ENCODE measurements at regions not wholly inside any gene's neighbourhood (a gene's known extent, or its start where the extent isn't known, plus 50 kb on each side); places are given as distances from the start of the nearest gene placed in this dataset.
A peak's percentile ranks its signal among the peaks of the same experiment; 100 is the strongest.
"Not testable (repeated sequence)": the region's sequence is repeated elsewhere in the genome, so short reads cannot be mapped to it uniquely, and the experiment has no call there.

DNA sequence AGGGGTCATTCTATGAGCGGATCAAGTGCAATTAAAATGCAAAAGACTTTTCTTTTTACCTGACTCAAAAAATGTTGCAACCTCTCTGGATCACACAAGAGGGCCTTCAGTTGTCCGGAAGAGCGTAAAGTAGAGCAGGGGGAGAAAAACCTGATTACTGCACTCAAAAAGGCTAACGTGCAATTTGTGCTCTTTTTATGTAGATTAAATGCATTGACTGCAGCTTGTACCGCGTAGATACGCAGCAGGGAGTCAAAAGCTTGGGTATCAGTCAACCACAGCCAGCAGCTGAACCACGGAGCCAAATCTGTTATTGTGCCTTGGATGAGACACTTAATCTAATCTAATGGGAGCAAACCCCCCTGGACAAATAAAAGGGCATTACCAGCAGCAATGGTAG, 107.3 kb upstream of the RAI2 start:
- H3K4me3 ChIP-seq (ENCODE audit: low read depth, low read length): no peak overlapping the region
- DNase-seq (ENCODE audit: low read depth): no peak
- TF ChIP-seq, protein P1, sequence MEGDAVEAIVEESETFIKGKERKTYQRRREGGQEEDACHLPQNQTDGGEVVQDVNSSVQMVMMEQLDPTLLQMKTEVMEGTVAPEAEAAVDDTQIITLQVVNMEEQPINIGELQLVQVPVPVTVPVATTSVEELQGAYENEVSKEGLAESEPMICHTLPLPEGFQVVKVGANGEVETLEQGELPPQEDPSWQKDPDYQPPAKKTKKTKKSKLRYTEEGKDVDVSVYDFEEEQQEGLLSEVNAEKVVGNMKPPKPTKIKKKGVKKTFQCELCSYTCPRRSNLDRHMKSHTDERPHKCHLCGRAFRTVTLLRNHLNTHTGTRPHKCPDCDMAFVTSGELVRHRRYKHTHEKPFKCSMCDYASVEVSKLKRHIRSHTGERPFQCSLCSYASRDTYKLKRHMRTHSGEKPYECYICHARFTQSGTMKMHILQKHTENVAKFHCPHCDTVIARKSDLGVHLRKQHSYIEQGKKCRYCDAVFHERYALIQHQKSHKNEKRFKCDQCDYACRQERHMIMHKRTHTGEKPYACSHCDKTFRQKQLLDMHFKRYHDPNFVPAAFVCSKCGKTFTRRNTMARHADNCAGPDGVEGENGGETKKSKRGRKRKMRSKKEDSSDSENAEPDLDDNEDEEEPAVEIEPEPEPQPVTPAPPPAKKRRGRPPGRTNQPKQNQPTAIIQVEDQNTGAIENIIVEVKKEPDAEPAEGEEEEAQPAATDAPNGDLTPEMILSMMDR (conservative IDR thresholded peaks at IDR 0.05; ENCODE audit: low read depth, low read length): no peak

DNA sequence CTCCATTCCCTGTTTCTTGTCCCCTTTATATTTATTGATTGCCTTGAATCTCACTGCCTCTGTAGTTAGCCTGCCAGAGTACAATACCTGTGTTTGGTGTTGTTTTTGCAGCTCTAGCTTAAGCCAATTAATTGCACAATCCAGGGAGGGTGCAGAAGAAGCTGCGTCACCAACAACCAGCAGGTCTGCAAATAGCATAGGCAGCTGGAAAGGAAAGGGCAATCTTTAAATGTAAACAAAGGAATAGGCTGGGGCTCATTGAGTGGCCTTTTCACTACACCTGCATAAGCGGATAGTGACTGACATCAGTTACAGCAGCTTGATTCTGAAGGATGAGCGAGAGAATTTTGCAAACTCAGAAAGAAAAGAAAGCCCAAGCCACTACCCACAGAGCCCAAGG, 106.8 kb upstream of the RAI2 start:
- DNase-seq (ENCODE audit: low read depth): no peak
- no peak overlapping the region for H3K4me3 ChIP-seq (ENCODE audit: low read depth, low read length)
- TF ChIP-seq, protein P1 (conservative IDR thresholded peaks at IDR 0.05; ENCODE audit: low read depth, low read length): no peak

DNA sequence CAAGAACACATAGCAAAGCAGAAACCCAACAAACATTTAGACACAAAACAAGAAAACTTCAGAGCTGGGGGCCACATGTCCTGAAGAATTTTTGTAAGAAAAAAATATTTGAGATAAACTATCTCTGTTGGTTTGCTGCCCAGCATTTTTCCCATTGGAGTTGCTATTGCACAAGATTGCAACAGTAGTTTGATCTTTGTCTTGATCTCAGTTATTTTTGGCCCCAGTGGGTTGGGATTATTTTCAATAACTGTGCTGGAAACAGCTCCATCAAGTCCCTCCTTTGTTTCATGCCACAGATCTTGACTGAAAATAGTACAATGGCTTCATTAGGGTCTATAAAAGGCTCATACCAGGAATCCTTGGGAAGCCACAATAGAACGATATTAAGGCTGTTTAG, 103.8 kb upstream of the RAI2 start:
- H3K4me3 ChIP-seq (ENCODE audit: low read depth, low read length): no peak overlapping the region
- TF ChIP-seq, protein P1 (conservative IDR thresholded peaks at IDR 0.05; ENCODE audit: low read depth, low read length): no peak
- DNase-seq (ENCODE audit: low read depth): no peak

DNA sequence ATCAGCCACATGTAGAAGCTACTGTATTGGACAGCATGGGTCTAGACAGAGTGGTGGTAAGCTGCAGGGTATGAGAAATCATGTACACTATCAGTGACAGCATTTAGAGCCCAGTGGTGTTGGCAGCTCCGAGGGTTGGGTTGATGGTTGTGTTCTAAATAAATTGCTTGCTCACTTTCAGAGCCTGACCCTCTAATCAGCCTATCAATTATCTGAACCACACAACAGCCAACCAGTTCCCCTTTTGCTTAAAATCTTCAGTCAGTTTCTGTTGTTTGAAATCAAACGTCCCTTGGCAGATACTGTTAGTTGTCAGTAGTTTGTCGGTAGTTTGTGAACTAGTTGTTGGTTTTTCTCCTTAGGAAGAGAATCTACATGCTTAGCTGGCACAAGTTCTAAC, 99.8 kb upstream of the RAI2 start:
- TF ChIP-seq, protein P1 (conservative IDR thresholded peaks at IDR 0.05; ENCODE audit: low read depth, low read length): no peak
- no peak for DNase-seq (ENCODE audit: low read depth)
- no peak overlapping the region for H3K4me3 ChIP-seq (ENCODE audit: low read depth, low read length)

DNA sequence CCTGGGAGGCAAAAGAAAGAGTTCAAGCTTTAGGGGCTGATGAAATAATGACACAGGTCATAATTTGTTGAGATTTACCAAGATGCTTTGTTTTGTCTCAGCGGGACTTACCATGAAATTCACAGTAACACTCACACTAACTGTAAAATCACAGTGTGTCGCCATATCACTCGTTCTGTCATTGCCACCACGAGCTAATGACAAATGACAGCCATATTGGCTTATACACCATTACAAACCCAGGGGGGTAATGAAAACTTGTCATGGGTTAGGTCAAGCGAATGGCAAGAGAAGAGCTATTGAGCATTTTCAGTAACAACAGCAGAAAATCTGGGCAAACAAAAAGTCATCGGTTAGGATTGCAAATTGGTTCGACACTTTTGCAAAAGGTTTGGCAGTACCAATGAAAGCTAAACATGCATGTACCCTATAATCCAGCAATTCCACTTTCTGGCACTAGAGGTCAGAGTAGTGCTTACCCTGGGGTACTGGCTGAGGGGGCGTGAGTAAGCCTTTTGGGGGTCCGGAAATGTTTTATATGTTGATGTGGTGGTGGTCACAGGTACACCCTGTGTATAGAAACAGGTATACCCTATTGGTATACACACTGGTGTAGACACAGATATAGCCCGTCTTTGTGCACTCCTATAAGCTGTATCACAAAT, 83.9 kb upstream of the RAI2 start:
- no peak overlapping the region for H3K4me3 ChIP-seq (ENCODE audit: low read depth, low read length)
- peak; percentile 3 for DNase-seq (ENCODE audit: low read depth)
- TF ChIP-seq, protein P1 (conservative IDR thresholded peaks at IDR 0.05; ENCODE audit: low read depth, low read length): peak; percentile 40

DNA sequence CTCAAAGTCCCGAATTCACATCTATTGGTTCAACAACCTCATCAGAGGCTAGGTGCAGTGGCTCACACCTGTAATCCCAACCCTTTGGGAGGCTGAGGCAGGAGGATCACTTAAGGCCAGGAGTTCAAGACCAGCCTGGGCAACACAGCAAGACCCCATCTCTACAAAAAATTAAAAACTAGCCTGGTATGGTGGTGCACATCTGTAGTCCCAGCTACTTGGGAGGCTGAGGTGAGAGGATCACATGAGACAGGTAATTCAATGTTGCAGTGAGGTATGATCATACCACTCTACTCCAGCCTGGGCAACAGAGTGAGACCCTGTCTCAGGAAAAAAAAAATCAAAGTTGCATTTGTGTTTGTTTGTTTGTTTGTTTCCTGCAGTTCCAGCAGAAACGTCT, 80.1 kb upstream of the RAI2 start:
- not testable (repeated sequence) for H3K4me3 ChIP-seq (ENCODE audit: low read depth, low read length); DNase-seq (ENCODE audit: low read depth)

DNA sequence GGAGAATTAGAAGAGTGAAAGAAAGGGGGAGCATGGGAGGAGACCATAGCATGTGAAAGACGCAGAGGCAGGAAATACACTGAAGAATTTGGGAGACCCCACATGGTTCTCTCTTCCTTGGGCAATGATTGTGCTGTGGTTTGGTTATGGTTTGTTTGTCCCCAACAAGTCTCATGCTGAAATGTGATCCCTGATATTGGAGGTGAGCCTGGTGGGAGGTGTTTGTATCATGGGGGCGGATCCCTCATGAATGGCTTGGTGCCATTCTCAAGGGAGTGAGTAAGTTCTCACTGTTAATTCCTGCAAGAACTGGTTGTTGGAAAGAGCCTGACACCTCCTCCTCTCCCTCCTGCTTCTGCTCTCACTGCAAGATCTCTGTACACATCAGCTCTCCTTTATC, 78.6 kb upstream of the RAI2 start:
- no peak for DNase-seq (ENCODE audit: low read depth)
- TF ChIP-seq, protein P1 (conservative IDR thresholded peaks at IDR 0.05; ENCODE audit: low read depth, low read length): no peak
- H3K4me3 ChIP-seq (ENCODE audit: low read depth, low read length): no peak overlapping the region

Data from choroid plexus epithelial cell (primary cell).